GM23338 (cell line): ENCODE measurements at regions not wholly inside any gene's neighbourhood (a gene's known extent, or its start where the extent isn't known, plus 50 kb on each side); places are given as distances from the start of the nearest gene placed in this dataset.

Source experiments
- TF ChIP-seq, protein P1 (sequence below), 2 experiments: fragments of 200-600 bp in 1 of 2; sonication (generic) in 1 of 2; conservative IDR thresholded peaks; 2 replicates each; pipeline versions ENCODE4 v1.5.1 to v1.6.1; 2016 to 2017; ENCODE audit warnings: antibody characterized with exemption in 2 of 2, low read depth in 2 of 2, mild to moderate bottlenecking in 2 of 2, moderate library complexity in 1 of 2
- TF ChIP-seq, protein P2 (sequence below): IDR thresholded peaks from one replicate; pipeline ENCODE4 v1.6.1; 2018; ENCODE audit warnings: antibody characterized with exemption; ENCODE audit not compliant: unreplicated experiment

DNA sequence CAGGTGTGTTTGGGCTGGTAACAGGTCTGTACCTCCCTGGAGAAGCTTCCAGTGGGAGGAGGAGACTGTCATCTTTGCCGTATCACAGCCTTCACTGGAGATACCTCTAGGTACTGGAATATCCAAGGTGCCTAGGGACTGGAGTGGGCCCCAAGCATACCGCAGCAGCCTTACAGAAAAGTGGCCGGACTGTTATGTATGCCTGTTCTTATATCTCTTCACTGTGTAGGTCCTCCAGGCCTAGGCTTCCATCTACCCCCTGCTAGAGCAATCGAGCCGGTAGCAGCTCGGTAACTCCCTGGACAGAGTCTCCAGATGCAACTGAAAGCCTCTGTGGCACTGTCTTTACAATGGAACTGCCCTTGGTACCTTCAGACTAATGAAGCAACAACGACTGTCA lies 277.4 kb upstream of the GRIA3 start:
- TF ChIP-seq, protein P1, sequence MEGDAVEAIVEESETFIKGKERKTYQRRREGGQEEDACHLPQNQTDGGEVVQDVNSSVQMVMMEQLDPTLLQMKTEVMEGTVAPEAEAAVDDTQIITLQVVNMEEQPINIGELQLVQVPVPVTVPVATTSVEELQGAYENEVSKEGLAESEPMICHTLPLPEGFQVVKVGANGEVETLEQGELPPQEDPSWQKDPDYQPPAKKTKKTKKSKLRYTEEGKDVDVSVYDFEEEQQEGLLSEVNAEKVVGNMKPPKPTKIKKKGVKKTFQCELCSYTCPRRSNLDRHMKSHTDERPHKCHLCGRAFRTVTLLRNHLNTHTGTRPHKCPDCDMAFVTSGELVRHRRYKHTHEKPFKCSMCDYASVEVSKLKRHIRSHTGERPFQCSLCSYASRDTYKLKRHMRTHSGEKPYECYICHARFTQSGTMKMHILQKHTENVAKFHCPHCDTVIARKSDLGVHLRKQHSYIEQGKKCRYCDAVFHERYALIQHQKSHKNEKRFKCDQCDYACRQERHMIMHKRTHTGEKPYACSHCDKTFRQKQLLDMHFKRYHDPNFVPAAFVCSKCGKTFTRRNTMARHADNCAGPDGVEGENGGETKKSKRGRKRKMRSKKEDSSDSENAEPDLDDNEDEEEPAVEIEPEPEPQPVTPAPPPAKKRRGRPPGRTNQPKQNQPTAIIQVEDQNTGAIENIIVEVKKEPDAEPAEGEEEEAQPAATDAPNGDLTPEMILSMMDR (conservative IDR thresholded peaks at IDR 0.05; ENCODE audit: low read depth in 2 of 2), result no peak
- TF ChIP-seq, protein P2, sequence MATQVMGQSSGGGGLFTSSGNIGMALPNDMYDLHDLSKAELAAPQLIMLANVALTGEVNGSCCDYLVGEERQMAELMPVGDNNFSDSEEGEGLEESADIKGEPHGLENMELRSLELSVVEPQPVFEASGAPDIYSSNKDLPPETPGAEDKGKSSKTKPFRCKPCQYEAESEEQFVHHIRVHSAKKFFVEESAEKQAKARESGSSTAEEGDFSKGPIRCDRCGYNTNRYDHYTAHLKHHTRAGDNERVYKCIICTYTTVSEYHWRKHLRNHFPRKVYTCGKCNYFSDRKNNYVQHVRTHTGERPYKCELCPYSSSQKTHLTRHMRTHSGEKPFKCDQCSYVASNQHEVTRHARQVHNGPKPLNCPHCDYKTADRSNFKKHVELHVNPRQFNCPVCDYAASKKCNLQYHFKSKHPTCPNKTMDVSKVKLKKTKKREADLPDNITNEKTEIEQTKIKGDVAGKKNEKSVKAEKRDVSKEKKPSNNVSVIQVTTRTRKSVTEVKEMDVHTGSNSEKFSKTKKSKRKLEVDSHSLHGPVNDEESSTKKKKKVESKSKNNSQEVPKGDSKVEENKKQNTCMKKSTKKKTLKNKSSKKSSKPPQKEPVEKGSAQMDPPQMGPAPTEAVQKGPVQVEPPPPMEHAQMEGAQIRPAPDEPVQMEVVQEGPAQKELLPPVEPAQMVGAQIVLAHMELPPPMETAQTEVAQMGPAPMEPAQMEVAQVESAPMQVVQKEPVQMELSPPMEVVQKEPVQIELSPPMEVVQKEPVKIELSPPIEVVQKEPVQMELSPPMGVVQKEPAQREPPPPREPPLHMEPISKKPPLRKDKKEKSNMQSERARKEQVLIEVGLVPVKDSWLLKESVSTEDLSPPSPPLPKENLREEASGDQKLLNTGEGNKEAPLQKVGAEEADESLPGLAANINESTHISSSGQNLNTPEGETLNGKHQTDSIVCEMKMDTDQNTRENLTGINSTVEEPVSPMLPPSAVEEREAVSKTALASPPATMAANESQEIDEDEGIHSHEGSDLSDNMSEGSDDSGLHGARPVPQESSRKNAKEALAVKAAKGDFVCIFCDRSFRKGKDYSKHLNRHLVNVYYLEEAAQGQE, result no peak
